Hematopoietic multipotent progenitor cell treated with erythropoietin and hydrocortisone succinate and interleukin-3 and kit ligand, for 4 days (in vitro differentiated cells): ENCODE measurements at regions not wholly inside any gene's neighbourhood (a gene's known extent, or its start where the extent isn't known, plus 50 kb on each side); places are given as distances from the start of the nearest gene placed in this dataset.

ENCODE experiments used
- DNase-seq: peaks from one replicate; pipeline ENCODE4 v3.0.0-alpha.2; 2015

GRCh38 chr10:4088354-4089066 lies 303.5 kb upstream of the KLF6 start:
- DNase-seq = no peak

- no peak for DNase-seq
Measured at GRCh38 chr10:4086131-4086898, 301.3 kb upstream of the KLF6 start.

- no peak for DNase-seq
Measured at GRCh38 chr10:4083509-4084003, 298.5 kb upstream of the KLF6 start.

- DNase-seq = no peak
Measured at GRCh38 chr10:4082861-4083260, 297.9 kb upstream of the KLF6 start.

- DNase-seq = peak; percentile 14
Measured at GRCh38 chr10:4081685-4082111, 296.7 kb upstream of the KLF6 start.

GRCh38 chr10:4080225-4080805 lies 295.3 kb upstream of the KLF6 start:
- no peak for DNase-seq

GRCh38 chr10:4079803-4080202 lies 294.8 kb upstream of the KLF6 start:
- no peak for DNase-seq

- no peak for DNase-seq
Measured at GRCh38 chr10:4077804-4078203, 292.8 kb upstream of the KLF6 start.

- no peak for DNase-seq
Measured at GRCh38 chr10:4076983-4077382, 292.0 kb upstream of the KLF6 start.

GRCh38 chr10:4075443-4075842 lies 290.4 kb upstream of the KLF6 start:
- no peak for DNase-seq

GRCh38 chr10:4074545-4075407 lies 289.8 kb upstream of the KLF6 start:
- DNase-seq = no peak

- no peak for DNase-seq
Measured at GRCh38 chr10:4073912-4074311, 288.9 kb upstream of the KLF6 start.

GRCh38 chr10:4070921-4071660 lies 286.1 kb upstream of the KLF6 start:
- no peak for DNase-seq

- DNase-seq = no peak
Measured at GRCh38 chr10:4070184-4070583, 285.2 kb upstream of the KLF6 start.

GRCh38 chr10:4069491-4069890 lies 284.5 kb upstream of the KLF6 start:
- no peak for DNase-seq

GRCh38 chr10:4068629-4069028 lies 283.6 kb upstream of the KLF6 start:
- no peak for DNase-seq

- DNase-seq = peak; percentile 12
Measured at GRCh38 chr10:4067931-4068561, 283.0 kb upstream of the KLF6 start.

- DNase-seq = no peak
Measured at GRCh38 chr10:4067531-4067930, 282.5 kb upstream of the KLF6 start.

GRCh38 chr10:4066581-4067390 lies 281.8 kb upstream of the KLF6 start:
- no peak for DNase-seq

- no peak for DNase-seq
Measured at GRCh38 chr10:4064489-4064888, 279.5 kb upstream of the KLF6 start.

- no peak for DNase-seq
Measured at GRCh38 chr10:4063717-4064116, 278.7 kb upstream of the KLF6 start.
